ENCODE measurements at regions not wholly inside any gene's neighbourhood (a gene's known extent, or its start where the extent isn't known, plus 50 kb on each side); places are given as distances from the start of the nearest gene placed in this dataset.

- TF ChIP-seq CTCF (IDR thresholded peaks at IDR 0.05; ENCODE audit: low read depth, low read length, poor library complexity, severe bottlenecking) = no peak
- no peak for TF ChIP-seq EZH2phosphoT487 (IDR thresholded peaks at IDR 0.05; ENCODE audit: borderline replicate concordance, low read length)
Observed at GRCh38 chr5:138658676-138659075, 83.5 kb upstream of the HSPA9 start.
